ENCODE measurements at regions not wholly inside any gene's neighbourhood (a gene's known extent, or its start where the extent isn't known, plus 50 kb on each side); places are given as distances from the start of the nearest gene placed in this dataset.

DNA sequence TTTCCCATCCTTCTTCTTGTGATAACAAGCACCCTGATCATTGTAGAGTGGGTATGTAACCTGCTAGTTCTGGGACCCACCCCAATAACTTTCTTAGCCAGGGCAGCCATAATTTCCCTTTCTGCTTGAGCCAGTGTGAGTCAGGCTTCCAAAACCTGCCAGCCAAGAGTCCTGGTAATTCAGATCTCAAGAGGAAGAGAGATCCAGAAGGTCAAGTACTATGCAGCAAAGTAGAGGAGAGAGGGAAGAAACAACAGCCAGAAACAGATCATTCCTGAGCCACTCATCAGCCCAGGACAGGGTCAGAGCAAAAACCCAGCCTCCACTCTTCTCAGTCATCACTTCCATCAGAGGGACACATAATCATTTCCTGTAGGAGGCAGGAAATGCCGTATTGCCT lies 182.0 kb downstream of the DICER1 start:
- TF ChIP-seq, protein P1, sequence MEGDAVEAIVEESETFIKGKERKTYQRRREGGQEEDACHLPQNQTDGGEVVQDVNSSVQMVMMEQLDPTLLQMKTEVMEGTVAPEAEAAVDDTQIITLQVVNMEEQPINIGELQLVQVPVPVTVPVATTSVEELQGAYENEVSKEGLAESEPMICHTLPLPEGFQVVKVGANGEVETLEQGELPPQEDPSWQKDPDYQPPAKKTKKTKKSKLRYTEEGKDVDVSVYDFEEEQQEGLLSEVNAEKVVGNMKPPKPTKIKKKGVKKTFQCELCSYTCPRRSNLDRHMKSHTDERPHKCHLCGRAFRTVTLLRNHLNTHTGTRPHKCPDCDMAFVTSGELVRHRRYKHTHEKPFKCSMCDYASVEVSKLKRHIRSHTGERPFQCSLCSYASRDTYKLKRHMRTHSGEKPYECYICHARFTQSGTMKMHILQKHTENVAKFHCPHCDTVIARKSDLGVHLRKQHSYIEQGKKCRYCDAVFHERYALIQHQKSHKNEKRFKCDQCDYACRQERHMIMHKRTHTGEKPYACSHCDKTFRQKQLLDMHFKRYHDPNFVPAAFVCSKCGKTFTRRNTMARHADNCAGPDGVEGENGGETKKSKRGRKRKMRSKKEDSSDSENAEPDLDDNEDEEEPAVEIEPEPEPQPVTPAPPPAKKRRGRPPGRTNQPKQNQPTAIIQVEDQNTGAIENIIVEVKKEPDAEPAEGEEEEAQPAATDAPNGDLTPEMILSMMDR (IDR thresholded peaks at IDR 0.05 in 4 of 5, conservative IDR thresholded peaks at IDR 0.05 in 1 of 5), result no peak
- TF ChIP-seq POLR2A (IDR thresholded peaks at IDR 0.05), result no peak

Data from gastrocnemius medialis (tissue), 4 donors.